Endothelial cell of umbilical vein (primary cell): ENCODE measurements at regions not wholly inside any gene's neighbourhood (a gene's known extent, or its start where the extent isn't known, plus 50 kb on each side); places are given as distances from the start of the nearest gene placed in this dataset.

ENCODE experiments used
- BruUV-seq: library from RNA; stranded (reverse); fragments of 400-500 nt; replicated peaks from 2 replicates; lab custom pipeline; 2021; lab: Mats Ljungman, UMichigan
- CTCF ChIA-PET: fragments of 300-600, 350-600 bp; sonication (Branson Sonifier 250); formaldehyde crosslinking; loops from one replicate; lab custom pipeline; 2021; ENCODE audit warnings: antibody characterized with exemption, inconsistent platforms; lab: Charles Lee
- POLR2A ChIA-PET: fragments of 300-600, 350-600 bp; sonication (Branson Sonifier 250); formaldehyde crosslinking; loops from one replicate; lab custom pipeline; 2021; ENCODE audit warnings: antibody characterized with exemption, inconsistent platforms; lab: Charles Lee
- DNase-seq: peaks from one replicate; pipeline ENCODE4 v3.0.0-alpha.2; 2011; ENCODE audit warnings: low read depth, low spot score
- FAIRE-seq: peaks from 2 replicates; lab custom pipeline; 2011; peaks lifted over from hg19 to GRCh38; lab: Jason Lieb, UNC
- H2AFZ ChIP-seq: 2 replicates; pipeline ENCODE4 v1.6.0; 2012; ENCODE audit warnings: low read depth, low read length, control low read depth, inconsistent platforms
- H3K27ac ChIP-seq: 2 replicates; pipeline ENCODE4 v1.5.1; 2011; ENCODE audit warnings: low read depth, mild to moderate bottlenecking, control low read depth, low read length, moderate library complexity; ENCODE audit not compliant: insufficient read depth
- H3K27me3 ChIP-seq, 2 experiments: 2 replicates each; pipeline versions ENCODE4 v1.6.0 to v1.6.1; 2011; ENCODE audit warnings: low read length in 2 of 2, mixed read lengths in 1 of 2; ENCODE audit not compliant: control insufficient read depth in 2 of 2, insufficient read depth in 2 of 2
- H3K36me3 ChIP-seq, 2 experiments: 2 replicates in 1 of 2; 3 replicates in 1 of 2; pipeline ENCODE4 v1.5.1; 2011; ENCODE audit warnings: low read length in 2 of 2, mild to moderate bottlenecking in 1 of 2, moderate library complexity in 1 of 2; ENCODE audit not compliant: control insufficient read depth in 2 of 2, insufficient read depth in 2 of 2; ENCODE audit errors: extremely low read depth in 1 of 2
- H3K4me1 ChIP-seq: 3 replicates; pipeline ENCODE4 v1.5.1; 2011; ENCODE audit warnings: mild to moderate bottlenecking, low read length; ENCODE audit not compliant: control insufficient read depth, insufficient read depth; ENCODE audit errors: extremely low read depth
- H3K4me2 ChIP-seq: 2 replicates; pipeline ENCODE4 v1.6.1; 2011; ENCODE audit warnings: low read length, control low read depth, mixed read lengths; ENCODE audit not compliant: insufficient read depth
- H3K4me3 ChIP-seq, 3 experiments: fragments of 200-600 bp in 1 of 3; sonication (generic), shearing (Covaris generic) in 1 of 3; replicated peaks in 1 of 3; 2 replicates each; pipeline ENCODE4 v1.5.1; 2011 to 2016; ENCODE audit warnings: control low read depth in 3 of 3, low read length in 3 of 3, mild to moderate bottlenecking in 2 of 3, inconsistent platforms in 1 of 3, low read depth in 1 of 3, moderate library complexity in 1 of 3; ENCODE audit not compliant: insufficient read depth in 1 of 3
- H3K79me2 ChIP-seq: 2 replicates; pipeline ENCODE4 v1.6.0; 2012; ENCODE audit warnings: low read length, inconsistent platforms; ENCODE audit not compliant: control insufficient read depth, insufficient read depth
- H3K9ac ChIP-seq: replicated peaks from 2 replicates; pipeline ENCODE3; 2011; ENCODE audit warnings: low read length, control low read depth; ENCODE audit not compliant: insufficient read depth; ENCODE audit errors: extremely low read depth
- H3K9me1 ChIP-seq: replicated peaks from 3 replicates; pipeline ENCODE4 v1.6.0; 2011; ENCODE audit warnings: mild to moderate bottlenecking, low read length; ENCODE audit not compliant: control insufficient read depth, insufficient read depth; ENCODE audit errors: extremely low read depth
- H3K9me3 ChIP-seq: replicated peaks from 2 replicates; pipeline ENCODE4 v1.5.1; 2012; ENCODE audit warnings: low read length, inconsistent platforms; ENCODE audit not compliant: control insufficient read depth, insufficient read depth
- H4K20me1 ChIP-seq: replicated peaks from 2 replicates; pipeline ENCODE3; 2011; ENCODE audit warnings: mild to moderate bottlenecking, low read length; ENCODE audit not compliant: control insufficient read depth, insufficient read depth; ENCODE audit errors: extremely low read depth
- GATA2 ChIP-seq: IDR thresholded peaks from 2 replicates; pipeline ENCODE4 v1.7.0; 2011; ENCODE audit warnings: low read depth, mild to moderate bottlenecking, moderate library complexity, mixed read lengths, low read length; ENCODE audit not compliant: insufficient read length, insufficient read depth
- JUN ChIP-seq: IDR thresholded peaks from 2 replicates; pipeline ENCODE4 v1.6.1; 2011; ENCODE audit warnings: borderline replicate concordance, low read depth; ENCODE audit not compliant: insufficient read length, insufficient read depth
- MYC ChIP-seq: IDR thresholded peaks from one replicate; pipeline ENCODE4 v1.6.1; 2011; ENCODE audit warnings: mild to moderate bottlenecking, low read depth, low read length
- POLR2A ChIP-seq: IDR thresholded peaks from 2 replicates; pipeline ENCODE4 v1.6.1; 2012; ENCODE audit warnings: low read depth, mild to moderate bottlenecking, control low read depth, low read length
- dilution Hi-C: fragments of 300-500 bp; cut with MboI; formaldehyde crosslinking; loops from one replicate; pipeline ENCODE4 v1.15.0; 2019; ENCODE audit warnings: low sequenced_read_pairs; ENCODE audit not compliant: extremely low pct_ligation_motif_present
- intact Hi-C: fragments of 100-400 bp; cut with micrococcal nuclease; formaldehyde crosslinking; loops from one replicate; pipeline ENCODE4 v1.10.0; 2022
- TF ChIP-seq, protein P1 (sequence below): IDR thresholded peaks from 2 replicates; pipeline ENCODE4 v1.6.1; 2011; ENCODE audit not compliant: insufficient read depth, insufficient read length
- TF ChIP-seq, protein P2 (sequence below), 2 donors: IDR thresholded peaks; 1 replicate in 1 of 2; 2 replicates in 1 of 2; pipeline ENCODE4 v1.5.1; 2011; ENCODE audit warnings: low read length in 2 of 2, mild to moderate bottlenecking in 2 of 2, moderate library complexity in 2 of 2, control low read depth in 1 of 2, inconsistent platforms in 1 of 2, low read depth in 1 of 2; ENCODE audit not compliant: insufficient read depth in 1 of 2; ENCODE audit errors: extremely low read depth in 1 of 2

GRCh38 chr20:6231556-6231955, 108.7 kb upstream of the FERMT1 start:
- ChIA-PET CTCF (interaction anchor here (1.0 kb wide), 1 partner anchor 34 kb away, joined by 3 read pairs; no protein-coding TSS in a partner anchor), POLR2A (no interaction called here)
- H3K9me1 ChIP-seq: no peaks in the 10 kb centered on the region
- no peak overlapping the region for H3K27ac ChIP-seq
- intact Hi-C loops: no loop called here
- H2AFZ ChIP-seq: no peak overlapping the region
- no peaks in the 10 kb centered on the region for H3K36me3 ChIP-seq
- H3K27me3 ChIP-seq: peaks cover 0 to 5% of the 10 kb centered on the region in 2 experiments
- no TSS peak for BruUV-seq
- H3K4me2 ChIP-seq: no peak overlapping the region
- no peak overlapping the region for H3K9ac ChIP-seq
- FAIRE-seq: peak; percentile 4
- no peaks in the 10 kb centered on the region for H3K79me2 ChIP-seq
- no peak for TF ChIP-seq MYC
- no peak for TF ChIP-seq GATA2
- no peak for TF ChIP-seq POLR2A
- TF ChIP-seq JUN: no peak
- TF ChIP-seq, protein P1, sequence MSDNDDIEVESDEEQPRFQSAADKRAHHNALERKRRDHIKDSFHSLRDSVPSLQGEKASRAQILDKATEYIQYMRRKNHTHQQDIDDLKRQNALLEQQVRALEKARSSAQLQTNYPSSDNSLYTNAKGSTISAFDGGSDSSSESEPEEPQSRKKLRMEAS: no peak
- TF ChIP-seq, protein P2, sequence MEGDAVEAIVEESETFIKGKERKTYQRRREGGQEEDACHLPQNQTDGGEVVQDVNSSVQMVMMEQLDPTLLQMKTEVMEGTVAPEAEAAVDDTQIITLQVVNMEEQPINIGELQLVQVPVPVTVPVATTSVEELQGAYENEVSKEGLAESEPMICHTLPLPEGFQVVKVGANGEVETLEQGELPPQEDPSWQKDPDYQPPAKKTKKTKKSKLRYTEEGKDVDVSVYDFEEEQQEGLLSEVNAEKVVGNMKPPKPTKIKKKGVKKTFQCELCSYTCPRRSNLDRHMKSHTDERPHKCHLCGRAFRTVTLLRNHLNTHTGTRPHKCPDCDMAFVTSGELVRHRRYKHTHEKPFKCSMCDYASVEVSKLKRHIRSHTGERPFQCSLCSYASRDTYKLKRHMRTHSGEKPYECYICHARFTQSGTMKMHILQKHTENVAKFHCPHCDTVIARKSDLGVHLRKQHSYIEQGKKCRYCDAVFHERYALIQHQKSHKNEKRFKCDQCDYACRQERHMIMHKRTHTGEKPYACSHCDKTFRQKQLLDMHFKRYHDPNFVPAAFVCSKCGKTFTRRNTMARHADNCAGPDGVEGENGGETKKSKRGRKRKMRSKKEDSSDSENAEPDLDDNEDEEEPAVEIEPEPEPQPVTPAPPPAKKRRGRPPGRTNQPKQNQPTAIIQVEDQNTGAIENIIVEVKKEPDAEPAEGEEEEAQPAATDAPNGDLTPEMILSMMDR (IDR thresholded peaks at IDR 0.05; ENCODE audit: extremely low read depth in 1 of 2, insufficient read depth in 1 of 2, low read depth in 1 of 2, low read length in 2 of 2): no peak
- H3K4me3 ChIP-seq: no peak overlapping the region
- H3K4me1 ChIP-seq: no peaks in the 10 kb centered on the region
- no peaks in the 10 kb centered on the region for H4K20me1 ChIP-seq
- H3K9me3 ChIP-seq: no peaks in the 10 kb centered on the region
- DNase-seq: peak; percentile 66
- dilution Hi-C loops: no loop called here
